Mesothelial cell of epicardium (in vitro differentiated cells): ENCODE measurements at regions not wholly inside any gene's neighbourhood (a gene's known extent, or its start where the extent isn't known, plus 50 kb on each side); places are given as distances from the start of the nearest gene placed in this dataset.

Experiments
- DNase-seq, 2 experiments: peaks; one replicate each; pipeline ENCODE4 v3.0.0; 2021; ENCODE audit warnings: low spot score in 2 of 2; ENCODE audit not compliant: unreplicated experiment in 2 of 2
- H3K27ac Mint-ChIP-seq: 2 replicates; pipeline ENCODE4 v1.8.0; 2021; ENCODE audit warnings: mixed read lengths
- H3K27me3 Mint-ChIP-seq: 2 replicates; pipeline ENCODE4 v1.8.0; 2021; ENCODE audit warnings: low read depth, mixed read lengths
- H3K36me3 Mint-ChIP-seq: 2 replicates; pipeline ENCODE4 v1.8.0; 2021; ENCODE audit warnings: mixed read lengths
- H3K4me1 Mint-ChIP-seq: 2 replicates; pipeline ENCODE4 v1.8.0; 2021; ENCODE audit warnings: mixed read lengths
- H3K4me3 Mint-ChIP-seq: 2 replicates; pipeline ENCODE4 v1.8.0; 2021; ENCODE audit warnings: mild to moderate bottlenecking, moderate library complexity, mixed read lengths
- H3K9me3 Mint-ChIP-seq: 2 replicates; pipeline ENCODE4 v1.8.0; 2021; ENCODE audit warnings: mixed read lengths
- TF ChIP-seq, protein P1 (sequence below): fragments of 200-600 bp; sonication (generic); IDR thresholded peaks from one replicate; pipeline ENCODE4 v1.5.0; 2021; ENCODE audit warnings: antibody characterized with exemption; ENCODE audit not compliant: unreplicated experiment

DNA sequence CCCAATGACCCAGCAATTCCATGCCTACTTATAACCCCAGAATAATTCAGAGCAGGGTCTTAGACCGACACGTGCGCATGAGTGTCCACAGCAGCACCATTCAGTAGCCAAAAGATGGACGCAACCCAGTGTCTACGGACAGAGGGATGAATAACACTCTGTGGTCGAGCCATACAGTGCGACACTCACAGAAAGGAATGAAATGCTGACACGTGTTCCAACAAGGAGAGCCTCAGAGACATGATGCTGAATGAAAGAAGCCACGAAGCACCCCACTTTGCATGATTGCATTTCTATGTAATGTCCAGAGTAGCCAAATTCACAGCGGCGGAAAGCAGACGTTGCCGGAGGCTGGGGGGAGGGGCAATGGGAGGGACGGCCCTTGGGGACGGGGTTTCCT, 134.4 kb downstream of the CTTN start:
- H3K27me3 Mint-ChIP-seq = no peaks in the 10 kb centered on the region

DNA sequence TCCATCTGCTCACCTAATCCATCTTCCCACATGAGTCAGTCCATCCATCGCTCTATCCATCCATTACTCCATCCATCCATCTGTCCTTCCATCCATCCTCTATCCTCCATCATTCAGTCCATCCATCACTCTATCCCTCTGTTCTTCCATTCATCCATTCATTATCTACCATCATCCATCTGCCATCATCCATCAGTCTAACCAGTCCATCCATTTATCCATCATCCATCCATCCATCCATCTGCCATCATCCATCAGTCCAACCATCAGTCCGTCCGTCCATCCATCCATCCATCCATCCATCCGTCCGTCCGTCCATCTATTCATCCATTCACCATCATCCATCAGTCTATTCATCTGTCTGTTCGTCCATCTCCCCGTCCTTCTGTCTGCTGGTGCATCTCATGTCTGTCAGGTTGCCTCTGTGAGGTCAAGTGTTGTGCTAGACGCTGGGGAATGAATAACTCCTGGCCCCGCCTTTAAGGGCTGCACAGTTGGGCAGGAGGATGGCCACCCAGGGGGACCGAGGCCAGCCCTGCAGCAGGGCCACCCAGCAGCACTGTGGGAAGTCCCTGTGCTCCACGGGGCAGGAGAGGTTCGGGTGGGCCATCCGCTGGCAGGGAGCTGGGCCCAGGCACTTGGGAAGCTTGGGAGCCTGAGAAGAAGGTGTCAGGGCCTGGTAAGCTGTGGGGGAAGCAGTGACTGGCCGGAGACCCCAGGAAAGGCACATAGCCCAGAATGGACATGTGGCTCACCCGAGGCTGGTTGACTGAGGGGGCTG, 137.1 kb downstream of the CTTN start:
- H3K27me3 Mint-ChIP-seq = no peaks in the 10 kb centered on the region
- TF ChIP-seq, protein P1, sequence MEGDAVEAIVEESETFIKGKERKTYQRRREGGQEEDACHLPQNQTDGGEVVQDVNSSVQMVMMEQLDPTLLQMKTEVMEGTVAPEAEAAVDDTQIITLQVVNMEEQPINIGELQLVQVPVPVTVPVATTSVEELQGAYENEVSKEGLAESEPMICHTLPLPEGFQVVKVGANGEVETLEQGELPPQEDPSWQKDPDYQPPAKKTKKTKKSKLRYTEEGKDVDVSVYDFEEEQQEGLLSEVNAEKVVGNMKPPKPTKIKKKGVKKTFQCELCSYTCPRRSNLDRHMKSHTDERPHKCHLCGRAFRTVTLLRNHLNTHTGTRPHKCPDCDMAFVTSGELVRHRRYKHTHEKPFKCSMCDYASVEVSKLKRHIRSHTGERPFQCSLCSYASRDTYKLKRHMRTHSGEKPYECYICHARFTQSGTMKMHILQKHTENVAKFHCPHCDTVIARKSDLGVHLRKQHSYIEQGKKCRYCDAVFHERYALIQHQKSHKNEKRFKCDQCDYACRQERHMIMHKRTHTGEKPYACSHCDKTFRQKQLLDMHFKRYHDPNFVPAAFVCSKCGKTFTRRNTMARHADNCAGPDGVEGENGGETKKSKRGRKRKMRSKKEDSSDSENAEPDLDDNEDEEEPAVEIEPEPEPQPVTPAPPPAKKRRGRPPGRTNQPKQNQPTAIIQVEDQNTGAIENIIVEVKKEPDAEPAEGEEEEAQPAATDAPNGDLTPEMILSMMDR = no peak
- DNase-seq = no peak
- H3K9me3 Mint-ChIP-seq = no peaks in the 10 kb centered on the region
- H3K4me1 Mint-ChIP-seq = peaks cover 4% of the 10 kb centered on the region
- H3K4me3 Mint-ChIP-seq = no peak overlapping the region
- no peaks in the 10 kb centered on the region for H3K36me3 Mint-ChIP-seq
- H3K27ac Mint-ChIP-seq = no peak overlapping the region

More for the DNA sequence above, 134.4 kb downstream of the CTTN start:
- peaks cover 4% of the 10 kb centered on the region for H3K4me1 Mint-ChIP-seq
- no peak overlapping the region for H3K27ac Mint-ChIP-seq
- H3K36me3 Mint-ChIP-seq = no peaks in the 10 kb centered on the region
- DNase-seq = no peak
- TF ChIP-seq, protein P1 = no peak
- no peaks in the 10 kb centered on the region for H3K9me3 Mint-ChIP-seq
- no peak overlapping the region for H3K4me3 Mint-ChIP-seq

- Mint-ChIP-seq H3K27ac (no peak overlapping the region), H3K4me3 (no peak overlapping the region), H3K36me3 (no peaks in the 10 kb centered on the region)
These were observed 137.9 kb downstream of the CTTN start for GRCh38 chr11:70536051-70536877.

GRCh38 chr11:70537576-70538571, 139.5 kb downstream of the CTTN start:
- H3K4me1 Mint-ChIP-seq = no peaks in the 10 kb centered on the region
- no peak for DNase-seq
- no peaks in the 10 kb centered on the region for H3K36me3 Mint-ChIP-seq
- no peaks in the 10 kb centered on the region for H3K27me3 Mint-ChIP-seq
- H3K9me3 Mint-ChIP-seq = no peaks in the 10 kb centered on the region
- H3K4me3 Mint-ChIP-seq = no peak overlapping the region
- TF ChIP-seq, protein P1 = no peak
- no peak overlapping the region for H3K27ac Mint-ChIP-seq

More at GRCh38 chr11:70536051-70536877, 137.9 kb downstream of the CTTN start:
- DNase-seq = no peak
- H3K27me3 Mint-ChIP-seq = no peaks in the 10 kb centered on the region
- no peaks in the 10 kb centered on the region for H3K9me3 Mint-ChIP-seq
- TF ChIP-seq, protein P1 = no peak
- peaks cover 4% of the 10 kb centered on the region for H3K4me1 Mint-ChIP-seq
